ENCODE measurements at regions not wholly inside any gene's neighbourhood (a gene's known extent, or its start where the extent isn't known, plus 50 kb on each side); places are given as distances from the start of the nearest gene placed in this dataset.

DNA sequence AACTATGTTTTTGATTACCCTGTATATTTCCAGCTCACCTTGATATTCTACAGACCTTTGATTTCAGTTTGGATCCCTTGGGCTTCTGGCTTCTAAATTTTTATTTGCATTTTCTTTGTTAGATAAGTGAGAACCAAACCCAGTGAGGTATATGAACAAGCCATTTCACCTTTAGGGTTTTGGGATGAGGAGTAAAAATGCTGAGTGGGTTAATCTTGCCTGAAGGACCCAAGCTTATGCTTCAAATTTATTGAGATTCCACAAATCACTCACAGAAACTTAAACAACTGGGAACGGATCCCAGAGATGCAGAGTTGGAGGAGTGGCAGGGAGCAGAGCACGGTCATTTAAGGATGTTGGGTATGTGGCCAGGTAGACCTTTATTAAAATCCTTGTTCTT is 263.3 kb upstream of the BMP2 start:
- TF ChIP-seq, protein P1, sequence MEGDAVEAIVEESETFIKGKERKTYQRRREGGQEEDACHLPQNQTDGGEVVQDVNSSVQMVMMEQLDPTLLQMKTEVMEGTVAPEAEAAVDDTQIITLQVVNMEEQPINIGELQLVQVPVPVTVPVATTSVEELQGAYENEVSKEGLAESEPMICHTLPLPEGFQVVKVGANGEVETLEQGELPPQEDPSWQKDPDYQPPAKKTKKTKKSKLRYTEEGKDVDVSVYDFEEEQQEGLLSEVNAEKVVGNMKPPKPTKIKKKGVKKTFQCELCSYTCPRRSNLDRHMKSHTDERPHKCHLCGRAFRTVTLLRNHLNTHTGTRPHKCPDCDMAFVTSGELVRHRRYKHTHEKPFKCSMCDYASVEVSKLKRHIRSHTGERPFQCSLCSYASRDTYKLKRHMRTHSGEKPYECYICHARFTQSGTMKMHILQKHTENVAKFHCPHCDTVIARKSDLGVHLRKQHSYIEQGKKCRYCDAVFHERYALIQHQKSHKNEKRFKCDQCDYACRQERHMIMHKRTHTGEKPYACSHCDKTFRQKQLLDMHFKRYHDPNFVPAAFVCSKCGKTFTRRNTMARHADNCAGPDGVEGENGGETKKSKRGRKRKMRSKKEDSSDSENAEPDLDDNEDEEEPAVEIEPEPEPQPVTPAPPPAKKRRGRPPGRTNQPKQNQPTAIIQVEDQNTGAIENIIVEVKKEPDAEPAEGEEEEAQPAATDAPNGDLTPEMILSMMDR (IDR thresholded peaks at IDR 0.05), result no peak
- no peak for TF ChIP-seq POLR2A (IDR thresholded peaks at IDR 0.05)
